ENCODE measurements at regions not wholly inside any gene's neighbourhood (a gene's known extent, or its start where the extent isn't known, plus 50 kb on each side); places are given as distances from the start of the nearest gene placed in this dataset.

GRCh38 chr10:64408391-64409183 lies 887.4 kb downstream of the REEP3 start:
- no peak overlapping the region for H3K4me3 ChIP-seq (ENCODE audit: low read depth, low read length, poor library complexity, severe bottlenecking)
- no peaks in the 10 kb centered on the region for H4K20me1 ChIP-seq (ENCODE audit: insufficient read depth, low read length)
- H3K36me3 ChIP-seq (ENCODE audit: insufficient read depth, low read length): no peaks in the 10 kb centered on the region
- H3K27ac ChIP-seq (ENCODE audit: low read depth, low read length, poor library complexity, severe bottlenecking): no peak overlapping the region
- no peaks in the 10 kb centered on the region for H3F3A ChIP-seq (ENCODE audit: insufficient read depth, low read length)
- H2AFZ ChIP-seq (ENCODE audit: low read length): no peak overlapping the region
- no peaks in the 10 kb centered on the region for H3K27me3 ChIP-seq (ENCODE audit: insufficient read depth, low read length)
- no peaks in the 10 kb centered on the region for H3K9me3 ChIP-seq (ENCODE audit: low read length)
- H3K79me2 ChIP-seq (ENCODE audit: insufficient read depth, low read length): no peaks in the 10 kb centered on the region
- H3K9ac ChIP-seq (ENCODE audit: low read length): no peak overlapping the region
- TF ChIP-seq CTCF (IDR thresholded peaks at IDR 0.05; ENCODE audit: low read length) (no peak), EZH2 (IDR thresholded peaks at IDR 0.05; ENCODE audit: borderline replicate concordance, low read length) (no peak)
- no peaks in the 10 kb centered on the region for H3K9me2 ChIP-seq (ENCODE audit: low read depth, low read length)
- no peaks in the 10 kb centered on the region for H3K4me1 ChIP-seq (ENCODE audit: insufficient read depth, low read length, severe bottlenecking)
- H3K4me2 ChIP-seq (ENCODE audit: low read length): no peak overlapping the region

GRCh38 chr10:64409349-64409748 lies 888.1 kb downstream of the REEP3 start:
- no peaks in the 10 kb centered on the region for H4K20me1 ChIP-seq (ENCODE audit: insufficient read depth, low read length)
- no peak overlapping the region for H3K27ac ChIP-seq (ENCODE audit: low read depth, low read length, poor library complexity, severe bottlenecking)
- no peaks in the 10 kb centered on the region for H3K79me2 ChIP-seq (ENCODE audit: insufficient read depth, low read length)
- no peaks in the 10 kb centered on the region for H3K36me3 ChIP-seq (ENCODE audit: insufficient read depth, low read length)
- no peaks in the 10 kb centered on the region for H3K4me1 ChIP-seq (ENCODE audit: insufficient read depth, low read length, severe bottlenecking)
- H3K27me3 ChIP-seq (ENCODE audit: insufficient read depth, low read length): no peaks in the 10 kb centered on the region
- no peak overlapping the region for H3K9ac ChIP-seq (ENCODE audit: low read length)
- H2AFZ ChIP-seq (ENCODE audit: low read length): no peak overlapping the region
- no peaks in the 10 kb centered on the region for H3K9me2 ChIP-seq (ENCODE audit: low read depth, low read length)
- H3F3A ChIP-seq (ENCODE audit: insufficient read depth, low read length): no peaks in the 10 kb centered on the region
- H3K9me3 ChIP-seq (ENCODE audit: low read length): no peaks in the 10 kb centered on the region
- H3K4me2 ChIP-seq (ENCODE audit: low read length): no peak overlapping the region
- no peak overlapping the region for H3K4me3 ChIP-seq (ENCODE audit: low read depth, low read length, poor library complexity, severe bottlenecking)
- TF ChIP-seq EZH2 (IDR thresholded peaks at IDR 0.05; ENCODE audit: borderline replicate concordance, low read length): no peak
- no peak for TF ChIP-seq CTCF (IDR thresholded peaks at IDR 0.05; ENCODE audit: low read length)

- Histone ChIP-seq H3K27me3 (ENCODE audit: insufficient read depth, low read length) (no peaks in the 10 kb centered on the region), H3K9me2 (ENCODE audit: low read depth, low read length) (no peaks in the 10 kb centered on the region), H3F3A (ENCODE audit: insufficient read depth, low read length) (no peaks in the 10 kb centered on the region), H3K27ac (ENCODE audit: low read depth, low read length, poor library complexity, severe bottlenecking) (no peak overlapping the region), H2AFZ (ENCODE audit: low read length) (no peak overlapping the region), H3K36me3 (ENCODE audit: insufficient read depth, low read length) (no peaks in the 10 kb centered on the region), H3K4me2 (ENCODE audit: low read length) (no peak overlapping the region), H3K4me3 (ENCODE audit: low read depth, low read length, poor library complexity, severe bottlenecking) (no peak overlapping the region), H3K4me1 (ENCODE audit: insufficient read depth, low read length, severe bottlenecking) (no peaks in the 10 kb centered on the region), H3K79me2 (ENCODE audit: insufficient read depth, low read length) (no peaks in the 10 kb centered on the region), H3K9me3 (ENCODE audit: low read length) (no peaks in the 10 kb centered on the region), H3K9ac (ENCODE audit: low read length) (no peak overlapping the region), H4K20me1 (ENCODE audit: insufficient read depth, low read length) (no peaks in the 10 kb centered on the region)
- TF ChIP-seq EZH2 (IDR thresholded peaks at IDR 0.05; ENCODE audit: borderline replicate concordance, low read length) (no peak), CTCF (IDR thresholded peaks at IDR 0.05; ENCODE audit: low read length) (no peak)
Measured at GRCh38 chr10:64416011-64416410, 894.8 kb downstream of the REEP3 start.
